ENCODE measurements at regions not wholly inside any gene's neighbourhood (a gene's known extent, or its start where the extent isn't known, plus 50 kb on each side); places are given as distances from the start of the nearest gene placed in this dataset.
"Not testable (repeated sequence)": the region's sequence is repeated elsewhere in the genome, so short reads cannot be mapped to it uniquely, and the experiment has no call there.

- WGBS, 2 donors, result 77 to 78% methylated on average over 5 of the region's 5 CpGs
- no peaks in the 10 kb centered on the region for H3K4me1 ChIP-seq (ENCODE audit: control insufficient read depth in 1 of 2, insufficient read depth in 2 of 2, low read length in 2 of 2)
- H3K27ac ChIP-seq (ENCODE audit: low read depth in 1 of 2, low read length in 2 of 2), result no peak overlapping the region
- no peaks in the 10 kb centered on the region for H3K9me3 ChIP-seq (ENCODE audit: control insufficient read depth, low read length)
- H3K27me3 ChIP-seq (ENCODE audit: control insufficient read depth in 1 of 2, insufficient read depth in 2 of 2, low read length in 1 of 2), result no peaks in the 10 kb centered on the region
- intact Hi-C loops (cut with DNase I), result no loop called here
- no peak overlapping the region for H3K4me3 ChIP-seq (ENCODE audit: low read length in 2 of 2)
- no peak for DNase-seq
- H3K36me3 ChIP-seq (ENCODE audit: control insufficient read depth in 1 of 2, insufficient read depth in 2 of 2, low read length in 1 of 2), result no peaks in the 10 kb centered on the region
- peak; percentile 59 for ATAC-seq (ENCODE audit: low FRiP score)
Measured at GRCh38 chr21:16124378-16125138, 394.8 kb downstream of the USP25 start.

GRCh38 chr21:16125274-16125673 lies 395.5 kb downstream of the USP25 start:
- no peaks in the 10 kb centered on the region for H3K27me3 ChIP-seq (ENCODE audit: control insufficient read depth in 1 of 2, insufficient read depth in 2 of 2, low read length in 1 of 2)
- 70 to 74% methylated on average over 6 of the region's 6 CpGs for WGBS, 2 donors
- ATAC-seq (ENCODE audit: low FRiP score) (no peak), DNase-seq (no peak)
- intact Hi-C loops (cut with DNase I), result no loop called here
- H3K9me3 ChIP-seq (ENCODE audit: control insufficient read depth, low read length), result no peaks in the 10 kb centered on the region
- H3K4me1 ChIP-seq (ENCODE audit: control insufficient read depth in 1 of 2, insufficient read depth in 2 of 2, low read length in 2 of 2), result no peaks in the 10 kb centered on the region
- H3K27ac ChIP-seq (ENCODE audit: low read depth in 1 of 2, low read length in 2 of 2), result no peak overlapping the region
- H3K36me3 ChIP-seq (ENCODE audit: control insufficient read depth in 1 of 2, insufficient read depth in 2 of 2, low read length in 1 of 2), result no peaks in the 10 kb centered on the region
- H3K4me3 ChIP-seq (ENCODE audit: low read length in 2 of 2), result no peak overlapping the region

- H3K4me1 ChIP-seq (ENCODE audit: control insufficient read depth in 1 of 2, insufficient read depth in 2 of 2, low read length in 2 of 2); intact Hi-C loops (cut with DNase I); H3K9me3 ChIP-seq (ENCODE audit: control insufficient read depth, low read length); H3K36me3 ChIP-seq (ENCODE audit: control insufficient read depth in 1 of 2, insufficient read depth in 2 of 2, low read length in 1 of 2); ATAC-seq (ENCODE audit: low FRiP score); H3K27ac ChIP-seq (ENCODE audit: low read depth in 1 of 2, low read length in 2 of 2); H3K4me3 ChIP-seq (ENCODE audit: low read length in 2 of 2); H3K27me3 ChIP-seq (ENCODE audit: control insufficient read depth in 1 of 2, insufficient read depth in 2 of 2, low read length in 1 of 2): not testable (repeated sequence)
- 87 to 91% methylated on average over 8 of the region's 8 CpGs for WGBS, 2 donors
- DNase-seq, result peak in 1 of 2 donors; percentile 32
Measured at GRCh38 chr21:16132453-16132852, 402.7 kb downstream of the USP25 start.

GRCh38 chr21:16133248-16133647 lies 403.5 kb downstream of the USP25 start:
- H3K4me1 ChIP-seq (ENCODE audit: control insufficient read depth in 1 of 2, insufficient read depth in 2 of 2, low read length in 2 of 2), result no peaks in the 10 kb centered on the region
- intact Hi-C loops (cut with DNase I), result no loop called here

GRCh38 chr21:16134134-16134533 lies 404.4 kb downstream of the USP25 start:
- intact Hi-C loops (cut with DNase I), result no loop called here
- Histone ChIP-seq H3K4me3 (ENCODE audit: low read length in 2 of 2) (no peak overlapping the region), H3K9me3 (ENCODE audit: control insufficient read depth, low read length) (no peaks in the 10 kb centered on the region), H3K36me3 (ENCODE audit: control insufficient read depth in 1 of 2, insufficient read depth in 2 of 2, low read length in 1 of 2) (no peaks in the 10 kb centered on the region), H3K27me3 (ENCODE audit: control insufficient read depth in 1 of 2, insufficient read depth in 2 of 2, low read length in 1 of 2) (no peaks in the 10 kb centered on the region), H3K27ac (ENCODE audit: low read depth in 1 of 2, low read length in 2 of 2) (no peak overlapping the region), H3K4me1 (ENCODE audit: control insufficient read depth in 1 of 2, insufficient read depth in 2 of 2, low read length in 2 of 2) (no peaks in the 10 kb centered on the region)
- 80 to 82% methylated on average over 5 of the region's 5 CpGs for WGBS, 2 donors
- no peak for ATAC-seq (ENCODE audit: low FRiP score)
- DNase-seq, result no peak

More at GRCh38 chr21:16133248-16133647, 403.5 kb downstream of the USP25 start:
- Histone ChIP-seq H3K9me3 (ENCODE audit: control insufficient read depth, low read length) (no peaks in the 10 kb centered on the region), H3K36me3 (ENCODE audit: control insufficient read depth in 1 of 2, insufficient read depth in 2 of 2, low read length in 1 of 2) (no peaks in the 10 kb centered on the region), H3K4me3 (ENCODE audit: low read length in 2 of 2) (no peak overlapping the region), H3K27ac (ENCODE audit: low read depth in 1 of 2, low read length in 2 of 2) (no peak overlapping the region), H3K27me3 (ENCODE audit: control insufficient read depth in 1 of 2, insufficient read depth in 2 of 2, low read length in 1 of 2) (no peaks in the 10 kb centered on the region)
- no peak for ATAC-seq (ENCODE audit: low FRiP score)
- WGBS, 2 donors, result 92% methylated on average over 11 of the region's 11 CpGs
- DNase-seq, result peak in 1 of 2 donors; percentile 56

- Histone ChIP-seq H3K9me3 (ENCODE audit: control insufficient read depth, low read length) (no peaks in the 10 kb centered on the region), H3K4me1 (ENCODE audit: control insufficient read depth in 1 of 2, insufficient read depth in 2 of 2, low read length in 2 of 2) (no peaks in the 10 kb centered on the region), H3K27ac (ENCODE audit: low read depth in 1 of 2, low read length in 2 of 2) (no peak overlapping the region), H3K4me3 (ENCODE audit: low read length in 2 of 2) (no peak overlapping the region), H3K36me3 (ENCODE audit: control insufficient read depth in 1 of 2, insufficient read depth in 2 of 2, low read length in 1 of 2) (no peaks in the 10 kb centered on the region), H3K27me3 (ENCODE audit: control insufficient read depth in 1 of 2, insufficient read depth in 2 of 2, low read length in 1 of 2) (no peaks in the 10 kb centered on the region)
- 22 to 37% methylated on average over 1 of the region's 1 CpG for WGBS, 2 donors
- intact Hi-C loops (cut with DNase I), result no loop called here
- ATAC-seq (ENCODE audit: low FRiP score) (no peak), DNase-seq (no peak)
Measured at GRCh38 chr21:16137106-16137505, 407.3 kb downstream of the USP25 start.

- no peak for DNase-seq
- H3K4me1 ChIP-seq (ENCODE audit: control insufficient read depth in 1 of 2, insufficient read depth in 2 of 2, low read length in 2 of 2), result no peaks in the 10 kb centered on the region
- WGBS, 2 donors, result 93 to 95% methylated on average over 3 of the region's 3 CpGs
- ATAC-seq (ENCODE audit: low FRiP score), result no peak
- no peak overlapping the region for H3K4me3 ChIP-seq (ENCODE audit: low read length in 2 of 2)
- no peaks in the 10 kb centered on the region for H3K27me3 ChIP-seq (ENCODE audit: control insufficient read depth in 1 of 2, insufficient read depth in 2 of 2, low read length in 1 of 2)
- H3K27ac ChIP-seq (ENCODE audit: low read depth in 1 of 2, low read length in 2 of 2), result no peak overlapping the region
- no peaks in the 10 kb centered on the region for H3K36me3 ChIP-seq (ENCODE audit: control insufficient read depth in 1 of 2, insufficient read depth in 2 of 2, low read length in 1 of 2)
- intact Hi-C loops (cut with DNase I), result no loop called here
- H3K9me3 ChIP-seq (ENCODE audit: control insufficient read depth, low read length), result no peaks in the 10 kb centered on the region
Measured at GRCh38 chr21:16145052-16145451, 415.3 kb downstream of the USP25 start.

GRCh38 chr21:16145479-16145878 lies 415.7 kb downstream of the USP25 start:
- Histone ChIP-seq H3K4me1 (ENCODE audit: control insufficient read depth in 1 of 2, insufficient read depth in 2 of 2, low read length in 2 of 2) (no peaks in the 10 kb centered on the region), H3K9me3 (ENCODE audit: control insufficient read depth, low read length) (no peaks in the 10 kb centered on the region), H3K27me3 (ENCODE audit: control insufficient read depth in 1 of 2, insufficient read depth in 2 of 2, low read length in 1 of 2) (no peaks in the 10 kb centered on the region), H3K4me3 (ENCODE audit: low read length in 2 of 2) (no peak overlapping the region), H3K27ac (ENCODE audit: low read depth in 1 of 2, low read length in 2 of 2) (no peak overlapping the region), H3K36me3 (ENCODE audit: control insufficient read depth in 1 of 2, insufficient read depth in 2 of 2, low read length in 1 of 2) (no peaks in the 10 kb centered on the region)
- ATAC-seq (ENCODE audit: low FRiP score) (no peak), DNase-seq (peak in 1 of 2 donors; percentile 45)
- intact Hi-C loops (cut with DNase I), result no loop called here
- 87 to 88% methylated on average over 7 of the region's 7 CpGs for WGBS, 2 donors

- Histone ChIP-seq H3K4me3 (ENCODE audit: low read length in 2 of 2) (no peak overlapping the region), H3K4me1 (ENCODE audit: control insufficient read depth in 1 of 2, insufficient read depth in 2 of 2, low read length in 2 of 2) (no peaks in the 10 kb centered on the region), H3K36me3 (ENCODE audit: control insufficient read depth in 1 of 2, insufficient read depth in 2 of 2, low read length in 1 of 2) (no peaks in the 10 kb centered on the region), H3K27me3 (ENCODE audit: control insufficient read depth in 1 of 2, insufficient read depth in 2 of 2, low read length in 1 of 2) (no peaks in the 10 kb centered on the region), H3K27ac (ENCODE audit: low read depth in 1 of 2, low read length in 2 of 2) (no peak overlapping the region), H3K9me3 (ENCODE audit: control insufficient read depth, low read length) (no peaks in the 10 kb centered on the region)
- ATAC-seq (ENCODE audit: low FRiP score) (no peak), DNase-seq (no peak)
- 94 to 96% methylated on average over 4 of the region's 4 CpGs for WGBS, 2 donors
- intact Hi-C loops (cut with DNase I), result no loop called here
Measured at GRCh38 chr21:16154321-16154720, 424.5 kb downstream of the USP25 start.

All from aorta (tissue), 5 donors.